ENCODE measurements at regions not wholly inside any gene's neighbourhood (a gene's known extent, or its start where the extent isn't known, plus 50 kb on each side); places are given as distances from the start of the nearest gene placed in this dataset.

GRCh38 chr19:28601723-28602440, 611.1 kb downstream of the UQCRFS1 start:
- no peak overlapping the region for H3K4me3 ChIP-seq
- no peaks in the 10 kb centered on the region for H3K27me3 ChIP-seq
- H3K36me3 ChIP-seq: no peaks in the 10 kb centered on the region
- H3K27ac ChIP-seq: no peak overlapping the region
- H3K9me3 ChIP-seq: no peaks in the 10 kb centered on the region
- intact Hi-C loops (cut with DNase I): no loop called here
- no peak for DNase-seq
- H3K4me1 ChIP-seq (ENCODE audit: insufficient read depth): no peaks in the 10 kb centered on the region
- WGBS, 3 donors: 74 to 86% (median 76%) methylated on average over 10 of the region's 10 CpGs
- TF ChIP-seq EP300 (IDR thresholded peaks at IDR 0.05) (no peak), CTCF (IDR thresholded peaks at IDR 0.05) (no peak), POLR2A (IDR thresholded peaks at IDR 0.05) (no peak)

- no peak for DNase-seq
- H3K36me3 ChIP-seq: no peaks in the 10 kb centered on the region
- intact Hi-C loops (cut with DNase I): no loop called here
Measured at GRCh38 chr19:28598861-28599260, 614.1 kb downstream of the UQCRFS1 start.

GRCh38 chr19:28596561-28597071, 616.3 kb downstream of the UQCRFS1 start:
- DNase-seq: no peak
- Histone ChIP-seq H3K27ac (no peak overlapping the region), H3K9me3 (no peaks in the 10 kb centered on the region), H3K27me3 (no peaks in the 10 kb centered on the region), H3K4me1 (ENCODE audit: insufficient read depth) (no peaks in the 10 kb centered on the region), H3K36me3 (no peaks in the 10 kb centered on the region), H3K4me3 (no peak overlapping the region)
- TF ChIP-seq POLR2A (IDR thresholded peaks at IDR 0.05) (no peak), CTCF (IDR thresholded peaks at IDR 0.05) (no peak), EP300 (IDR thresholded peaks at IDR 0.05) (no peak)
- intact Hi-C loops (cut with DNase I): no loop called here
- 25 to 32% (median 27%) methylated on average over 12 of the region's 12 CpGs for WGBS, 3 donors

More at GRCh38 chr19:28598861-28599260, 614.1 kb downstream of the UQCRFS1 start:
- H3K9me3 ChIP-seq: no peaks in the 10 kb centered on the region
- no peak overlapping the region for H3K27ac ChIP-seq
- 52 to 67% (median 57%) methylated on average over 3 of the region's 3 CpGs for WGBS, 3 donors
- H3K27me3 ChIP-seq: no peaks in the 10 kb centered on the region
- no peaks in the 10 kb centered on the region for H3K4me1 ChIP-seq (ENCODE audit: insufficient read depth)
- TF ChIP-seq POLR2A (IDR thresholded peaks at IDR 0.05) (no peak), EP300 (IDR thresholded peaks at IDR 0.05) (no peak), CTCF (IDR thresholded peaks at IDR 0.05) (no peak)
- no peak overlapping the region for H3K4me3 ChIP-seq

GRCh38 chr19:28595722-28596480, 617.0 kb downstream of the UQCRFS1 start:
- Histone ChIP-seq H3K4me3 (no peak overlapping the region), H3K27ac (no peak overlapping the region), H3K4me1 (ENCODE audit: insufficient read depth) (no peaks in the 10 kb centered on the region), H3K36me3 (no peaks in the 10 kb centered on the region), H3K9me3 (no peaks in the 10 kb centered on the region), H3K27me3 (no peaks in the 10 kb centered on the region)
- intact Hi-C loops (cut with DNase I): no loop called here
- DNase-seq: no peak
- TF ChIP-seq CTCF (IDR thresholded peaks at IDR 0.05) (no peak), EP300 (IDR thresholded peaks at IDR 0.05) (no peak), POLR2A (IDR thresholded peaks at IDR 0.05) (no peak)
- whole genome bisulfite sequencing, 3 donors: 46 to 50% (median 46%) methylated on average over 4 of the region's 4 CpGs
